ENCODE measurements at regions not wholly inside any gene's neighbourhood (a gene's known extent, or its start where the extent isn't known, plus 50 kb on each side); places are given as distances from the start of the nearest gene placed in this dataset.

- no peak for DNase-seq (ENCODE audit: low read depth)
- in situ Hi-C loops (cut with HindIII; ENCODE audit: low sequenced_read_pairs), result no loop called here
- TF ChIP-seq CTCF (IDR thresholded peaks at IDR 0.05; ENCODE audit: low read depth, low read length, missing control alignments), result no peak
These were observed 251.3 kb upstream of the VWC2 start for GRCh38 chr7:49522111-49522510.

DNA sequence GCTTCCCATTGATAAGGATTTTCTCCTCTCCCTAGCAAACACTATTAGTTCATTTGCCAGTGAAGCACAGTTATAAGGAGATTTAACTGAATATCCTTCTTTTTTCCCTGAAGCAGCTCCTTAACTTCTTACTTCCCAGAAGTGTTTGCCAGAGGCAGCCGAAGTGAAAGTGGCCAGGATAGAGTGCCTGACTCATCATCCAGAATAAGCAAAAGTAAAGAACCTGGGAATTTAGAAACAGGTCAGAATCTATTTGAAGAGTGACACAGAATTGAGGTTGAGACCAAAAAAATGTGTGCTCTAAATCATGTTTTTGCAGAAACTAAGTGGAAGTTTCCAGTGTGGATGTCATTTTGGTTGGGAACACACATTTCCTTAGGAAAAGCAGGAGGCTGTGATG, 249.6 kb upstream of the VWC2 start:
- no peak overlapping the region for H3K4me3 ChIP-seq (ENCODE audit: low read depth, low read length)
- no peak for DNase-seq (ENCODE audit: low read depth)
- no peak for TF ChIP-seq CTCF (IDR thresholded peaks at IDR 0.05; ENCODE audit: low read depth, low read length, missing control alignments)
- in situ Hi-C loops (cut with HindIII; ENCODE audit: low sequenced_read_pairs), result no loop called here

More at GRCh38 chr7:49522111-49522510, 251.3 kb upstream of the VWC2 start:
- no peak overlapping the region for H3K4me3 ChIP-seq (ENCODE audit: low read depth, low read length)

- DNase-seq (ENCODE audit: low read depth), result no peak
- in situ Hi-C loops (cut with HindIII; ENCODE audit: low sequenced_read_pairs), result no loop called here
- TF ChIP-seq CTCF (IDR thresholded peaks at IDR 0.05; ENCODE audit: low read depth, low read length, missing control alignments), result no peak
- H3K4me3 ChIP-seq (ENCODE audit: low read depth, low read length), result no peak overlapping the region
These were observed 246.3 kb upstream of the VWC2 start for GRCh38 chr7:49527182-49527581.

GRCh38 chr7:49530481-49530880, 243.0 kb upstream of the VWC2 start:
- no peak for TF ChIP-seq CTCF (IDR thresholded peaks at IDR 0.05; ENCODE audit: low read depth, low read length, missing control alignments)

GRCh38 chr7:49563693-49564378, 209.6 kb upstream of the VWC2 start:
- in situ Hi-C loops (cut with HindIII; ENCODE audit: low sequenced_read_pairs), result no loop called here
- TF ChIP-seq CTCF (IDR thresholded peaks at IDR 0.05; ENCODE audit: low read depth, low read length, missing control alignments), result no peak
- DNase-seq (ENCODE audit: low read depth), result no peak
- no peak overlapping the region for H3K4me3 ChIP-seq (ENCODE audit: low read depth, low read length)

More at GRCh38 chr7:49530481-49530880, 243.0 kb upstream of the VWC2 start:
- H3K4me3 ChIP-seq (ENCODE audit: low read depth, low read length), result no peak overlapping the region
- DNase-seq (ENCODE audit: low read depth), result no peak
- in situ Hi-C loops (cut with HindIII; ENCODE audit: low sequenced_read_pairs), result no loop called here

GRCh38 chr7:49564379-49564714, 209.1 kb upstream of the VWC2 start:
- no peak for TF ChIP-seq CTCF (IDR thresholded peaks at IDR 0.05; ENCODE audit: low read depth, low read length, missing control alignments)
- no peak for DNase-seq (ENCODE audit: low read depth)
- in situ Hi-C loops (cut with HindIII; ENCODE audit: low sequenced_read_pairs), result no loop called here
- H3K4me3 ChIP-seq (ENCODE audit: low read depth, low read length), result no peak overlapping the region
